HCT116 (cell line): ENCODE measurements at regions not wholly inside any gene's neighbourhood (a gene's known extent, or its start where the extent isn't known, plus 50 kb on each side); places are given as distances from the start of the nearest gene placed in this dataset.

Source experiments
- ATAC-seq: fragments of 200-7000 bp; cut with Tn5 transposase; 2 replicates; pipeline ENCODE4 v1.9.1; 2020; ENCODE audit warnings: mild to moderate bottlenecking, moderate library complexity
- BruUV-seq: library from RNA; stranded (reverse); fragments of 400-500 nt; replicated peaks from 2 replicates; lab custom pipeline; 2021; lab: Mats Ljungman, UMichigan
- CTCF ChIA-PET: fragments of 300-600 bp; sonication (Branson Sonifier 250); formaldehyde crosslinking; loops from one replicate; lab custom pipeline; 2021; ENCODE audit warnings: antibody characterized with exemption; lab: Charles Lee
- POLR2A ChIA-PET: fragments of 300-600, 350-600 bp; sonication (Branson Sonifier 250); formaldehyde crosslinking; loops from one replicate; lab custom pipeline; 2021; ENCODE audit warnings: antibody characterized with exemption; lab: Charles Lee
- RAD21 ChIA-PET, 2 experiments: fragments of 300-600 bp; sonication (Branson Sonifier 250); formaldehyde crosslinking; loops; one replicate each; lab custom pipeline; 2023; ENCODE audit warnings: low total read pairs in 2 of 2; ENCODE audit not compliant: uncharacterized antibody in 2 of 2, unreplicated experiment in 2 of 2, low non-redundant PET in 1 of 2; lab: Charles Lee
- DNase-seq: peaks from one replicate; pipeline ENCODE4 v3.0.0-alpha.2; 2010; ENCODE audit warnings: low read depth, low spot score
- H2AFZ ChIP-seq: fragments of 200-600 bp; shearing (Covaris generic), sonication (generic); 2 replicates; pipeline ENCODE4 v1.6.1; 2017; ENCODE audit warnings: low read depth, mixed run types, mixed read lengths, antibody characterized with exemption, low read length; ENCODE audit not compliant: poor library complexity, severe bottlenecking
- H3K27ac ChIP-seq: 2 replicates; pipeline ENCODE4 v1.5.1; 2012; ENCODE audit warnings: low read depth, low read length
- H3K27me3 ChIP-seq: fragments of 200-600 bp; sonication (generic); 2 replicates; pipeline ENCODE4 v1.6.1; 2016; ENCODE audit warnings: mixed run types, low read length, mixed read lengths; ENCODE audit not compliant: insufficient read depth
- H3K36me3 ChIP-seq, 2 experiments: fragments of 200-500 bp in 1 of 2; fragments of 200-600 bp in 1 of 2; sonication (Bioruptor generic) in 1 of 2; sonication (generic) in 1 of 2; 2 replicates each; pipeline versions ENCODE4 v1.5.1 to v1.6.1; 2014 to 2016; ENCODE audit warnings: low read length in 2 of 2, inconsistent platforms in 1 of 2, mixed read lengths in 1 of 2, mixed run types in 1 of 2; ENCODE audit not compliant: insufficient read depth in 2 of 2, control insufficient read depth in 1 of 2
- H3K4me1 ChIP-seq, 2 experiments: fragments of 200-600 bp in 1 of 2; sonication (generic) in 1 of 2; 2 replicates each; pipeline versions ENCODE4 v1.5.1 to v1.6.1; 2012 to 2017; ENCODE audit warnings: low read length in 2 of 2, inconsistent platforms in 1 of 2, mild to moderate bottlenecking in 1 of 2, mixed read lengths in 1 of 2, mixed run types in 1 of 2, moderate library complexity in 1 of 2; ENCODE audit not compliant: insufficient read depth in 2 of 2, control insufficient read depth in 1 of 2
- H3K4me2 ChIP-seq: fragments of 200-600 bp; sonication (generic); 2 replicates; pipeline ENCODE4 v1.6.1; 2017; ENCODE audit warnings: mixed run types, low read length, mixed read lengths
- H3K4me3 ChIP-seq, 2 experiments: fragments of 200-600 bp in 1 of 2; sonication (generic) in 1 of 2; replicated peaks in 1 of 2; 2 replicates each; pipeline ENCODE4 v1.5.1; 2011 to 2016; ENCODE audit warnings: low read length in 2 of 2, control low read depth in 1 of 2, low read depth in 1 of 2, mild to moderate bottlenecking in 1 of 2, mixed read lengths in 1 of 2, mixed run types in 1 of 2
- H3K79me2 ChIP-seq: fragments of 200-600 bp; sonication (generic); 2 replicates; pipeline ENCODE4 v1.6.1; 2017; ENCODE audit warnings: mild to moderate bottlenecking, mixed run types, low read length, moderate library complexity, mixed read lengths; ENCODE audit not compliant: insufficient read depth
- H3K9ac ChIP-seq: fragments of 200-600 bp; sonication (generic); 2 replicates; pipeline ENCODE4 v1.6.1; 2016; ENCODE audit warnings: low read length, mixed read lengths
- H3K9me2 ChIP-seq: fragments of 200-600 bp; sonication (generic), shearing (Covaris generic); 2 replicates; pipeline ENCODE4 v1.6.1; 2017; ENCODE audit warnings: mixed run types, mild to moderate bottlenecking, moderate library complexity; ENCODE audit not compliant: insufficient read depth
- H3K9me3 ChIP-seq, 2 experiments: fragments of 200-500 bp in 1 of 2; fragments of 200-600 bp in 1 of 2; sonication (Bioruptor generic) in 1 of 2; sonication (generic) in 1 of 2; 2 replicates each; pipeline ENCODE4 v1.6.1; 2014 to 2017; ENCODE audit warnings: low read length in 2 of 2, mixed read lengths in 2 of 2, inconsistent platforms in 1 of 2, low read depth in 1 of 2, mild to moderate bottlenecking in 1 of 2, mixed run types in 1 of 2, moderate library complexity in 1 of 2; ENCODE audit not compliant: control insufficient read depth in 1 of 2, insufficient read depth in 1 of 2
- H4K20me1 ChIP-seq: fragments of 200-600 bp; sonication (generic), shearing (Covaris generic); 2 replicates; pipeline ENCODE4 v1.6.1; 2017; ENCODE audit warnings: mixed run types, mild to moderate bottlenecking, moderate library complexity; ENCODE audit not compliant: insufficient read depth
- CBX3 ChIP-seq: IDR thresholded peaks from 2 replicates; pipeline ENCODE4 v1.6.1; 2012; ENCODE audit warnings: low read depth
- CEBPB ChIP-seq: IDR thresholded peaks from 2 replicates; pipeline ENCODE4 v1.6.1; 2012; ENCODE audit warnings: low read depth
- EGR1 ChIP-seq: IDR thresholded peaks from 2 replicates; pipeline ENCODE4 v1.6.1; 2012; ENCODE audit warnings: low read depth
- ELF1 ChIP-seq: IDR thresholded peaks from 2 replicates; pipeline ENCODE4 v1.6.1; 2012; ENCODE audit warnings: low read depth, borderline replicate concordance
- EZH2 ChIP-seq: fragments of 200-600 bp; sonication (generic); IDR thresholded peaks from 2 replicates; pipeline ENCODE4 v1.6.1; 2017; ENCODE audit warnings: antibody characterized with exemption, mixed run types
- EZH2phosphoT487 ChIP-seq: fragments of 200-600 bp; IDR thresholded peaks from 2 replicates; pipeline ENCODE4 v1.6.1; 2018; ENCODE audit warnings: antibody characterized with exemption, borderline replicate concordance
- FOSL1 ChIP-seq: IDR thresholded peaks from 2 replicates; pipeline ENCODE4 v1.6.1; 2012; ENCODE audit warnings: low read depth
- JUND ChIP-seq: IDR thresholded peaks from 2 replicates; pipeline ENCODE4 v1.6.1; 2012
- POLR2A ChIP-seq: IDR thresholded peaks from 2 replicates; pipeline ENCODE4 v1.7.0; 2011; ENCODE audit warnings: borderline replicate concordance; ENCODE audit not compliant: insufficient read depth, insufficient read length; ENCODE audit errors: extremely low read depth
- POLR2AphosphoS5 ChIP-seq: IDR thresholded peaks from 2 replicates; pipeline ENCODE4 v1.6.1; 2011; ENCODE audit warnings: mild to moderate bottlenecking, low read depth, low read length, moderate library complexity
- SP1 ChIP-seq: IDR thresholded peaks from 2 replicates; pipeline ENCODE4 v1.6.1; 2012; ENCODE audit warnings: low read depth
- SRF ChIP-seq: IDR thresholded peaks from 2 replicates; pipeline ENCODE4 v1.6.1; 2012; ENCODE audit warnings: low read depth
- TCF7L2 ChIP-seq: IDR thresholded peaks from 2 replicates; pipeline ENCODE4 v1.7.0; 2011; ENCODE audit warnings: borderline replicate concordance, inconsistent platforms; ENCODE audit not compliant: insufficient read depth, insufficient read length; ENCODE audit errors: extremely low read depth
- YY1 ChIP-seq: IDR thresholded peaks from 2 replicates; pipeline ENCODE4 v1.6.1; 2011; ENCODE audit warnings: low read length, low read depth, moderate library complexity, mild to moderate bottlenecking; ENCODE audit not compliant: insufficient replicate concordance; ENCODE audit errors: extremely low read depth
- ZFX ChIP-seq: fragments of 450-650 bp; IDR thresholded peaks from 2 replicates; pipeline ENCODE4 v1.6.1; 2017
- intact Hi-C: fragments of 100-400 bp; cut with micrococcal nuclease; formaldehyde crosslinking; loops from 2 replicates; pipeline ENCODE4 v1.10.0; 2022
- TF ChIP-seq, protein P1 (sequence below), 3 experiments: fragments of 200-600 bp in 1 of 3; sonication (generic) in 1 of 3; IDR thresholded peaks in 2 of 3; conservative IDR thresholded peaks in 1 of 3; 2 replicates each; pipeline ENCODE4 v1.5.1; 2012 to 2017; ENCODE audit warnings: low read depth in 2 of 3, low read length in 2 of 3, antibody characterized with exemption in 1 of 3, borderline replicate concordance in 1 of 3, control low read depth in 1 of 3, mild to moderate bottlenecking in 1 of 3, mixed read lengths in 1 of 3, mixed run types in 1 of 3, moderate library complexity in 1 of 3; ENCODE audit not compliant: insufficient read depth in 1 of 3
- TF ChIP-seq, protein P2 (sequence below): IDR thresholded peaks from 2 replicates; pipeline ENCODE4 v1.6.1; 2011; ENCODE audit warnings: mild to moderate bottlenecking, low read length, moderate library complexity; ENCODE audit not compliant: insufficient replicate concordance; ENCODE audit errors: extremely low read depth
- TF ChIP-seq, protein P3 (sequence below): IDR thresholded peaks from 2 replicates; pipeline ENCODE4 v1.6.1; 2012
- TF ChIP-seq, protein P4 (sequence below): IDR thresholded peaks from 2 replicates; pipeline ENCODE4 v1.6.1; 2012

DNA sequence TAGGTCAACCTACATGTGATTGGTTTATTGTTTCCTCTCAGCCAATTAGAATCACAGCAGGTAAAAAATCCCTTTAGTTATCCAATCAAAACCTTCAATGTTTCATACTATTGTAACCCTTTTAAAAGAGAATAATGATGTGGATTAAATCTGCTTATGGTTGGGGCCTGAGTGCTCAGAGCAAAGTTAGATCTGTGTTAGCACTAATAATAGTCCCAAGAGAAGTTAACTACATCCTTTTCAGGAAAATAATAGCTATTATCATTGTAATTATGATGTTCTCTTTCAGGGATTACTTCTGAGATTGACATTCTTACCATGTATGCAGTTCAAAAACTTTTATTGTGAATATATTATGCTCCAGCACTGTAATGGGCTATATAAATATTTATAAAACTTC is 262.6 kb upstream of the ARX start (continued):
- TF ChIP-seq, protein P1, sequence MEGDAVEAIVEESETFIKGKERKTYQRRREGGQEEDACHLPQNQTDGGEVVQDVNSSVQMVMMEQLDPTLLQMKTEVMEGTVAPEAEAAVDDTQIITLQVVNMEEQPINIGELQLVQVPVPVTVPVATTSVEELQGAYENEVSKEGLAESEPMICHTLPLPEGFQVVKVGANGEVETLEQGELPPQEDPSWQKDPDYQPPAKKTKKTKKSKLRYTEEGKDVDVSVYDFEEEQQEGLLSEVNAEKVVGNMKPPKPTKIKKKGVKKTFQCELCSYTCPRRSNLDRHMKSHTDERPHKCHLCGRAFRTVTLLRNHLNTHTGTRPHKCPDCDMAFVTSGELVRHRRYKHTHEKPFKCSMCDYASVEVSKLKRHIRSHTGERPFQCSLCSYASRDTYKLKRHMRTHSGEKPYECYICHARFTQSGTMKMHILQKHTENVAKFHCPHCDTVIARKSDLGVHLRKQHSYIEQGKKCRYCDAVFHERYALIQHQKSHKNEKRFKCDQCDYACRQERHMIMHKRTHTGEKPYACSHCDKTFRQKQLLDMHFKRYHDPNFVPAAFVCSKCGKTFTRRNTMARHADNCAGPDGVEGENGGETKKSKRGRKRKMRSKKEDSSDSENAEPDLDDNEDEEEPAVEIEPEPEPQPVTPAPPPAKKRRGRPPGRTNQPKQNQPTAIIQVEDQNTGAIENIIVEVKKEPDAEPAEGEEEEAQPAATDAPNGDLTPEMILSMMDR (IDR thresholded peaks at IDR 0.05 in 2 of 3, conservative IDR thresholded peaks at IDR 0.05 in 1 of 3; ENCODE audit: borderline replicate concordance in 1 of 3, insufficient read depth in 1 of 3, low read depth in 2 of 3, low read length in 2 of 3) = no peak
- no peak for TF ChIP-seq ELF1
- no peak for TF ChIP-seq FOSL1
- no peak for TF ChIP-seq POLR2A
- TF ChIP-seq CEBPB = no peak
- no peak for TF ChIP-seq SRF
- TF ChIP-seq CBX3 = no peak
- TF ChIP-seq JUND = no peak
- TF ChIP-seq TCF7L2 = no peak
- TF ChIP-seq, protein P2, sequence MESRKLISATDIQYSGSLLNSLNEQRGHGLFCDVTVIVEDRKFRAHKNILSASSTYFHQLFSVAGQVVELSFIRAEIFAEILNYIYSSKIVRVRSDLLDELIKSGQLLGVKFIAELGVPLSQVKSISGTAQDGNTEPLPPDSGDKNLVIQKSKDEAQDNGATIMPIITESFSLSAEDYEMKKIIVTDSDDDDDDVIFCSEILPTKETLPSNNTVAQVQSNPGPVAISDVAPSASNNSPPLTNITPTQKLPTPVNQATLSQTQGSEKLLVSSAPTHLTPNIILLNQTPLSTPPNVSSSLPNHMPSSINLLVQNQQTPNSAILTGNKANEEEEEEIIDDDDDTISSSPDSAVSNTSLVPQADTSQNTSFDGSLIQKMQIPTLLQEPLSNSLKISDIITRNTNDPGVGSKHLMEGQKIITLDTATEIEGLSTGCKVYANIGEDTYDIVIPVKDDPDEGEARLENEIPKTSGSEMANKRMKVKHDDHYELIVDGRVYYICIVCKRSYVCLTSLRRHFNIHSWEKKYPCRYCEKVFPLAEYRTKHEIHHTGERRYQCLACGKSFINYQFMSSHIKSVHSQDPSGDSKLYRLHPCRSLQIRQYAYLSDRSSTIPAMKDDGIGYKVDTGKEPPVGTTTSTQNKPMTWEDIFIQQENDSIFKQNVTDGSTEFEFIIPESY = no peak

DNA sequence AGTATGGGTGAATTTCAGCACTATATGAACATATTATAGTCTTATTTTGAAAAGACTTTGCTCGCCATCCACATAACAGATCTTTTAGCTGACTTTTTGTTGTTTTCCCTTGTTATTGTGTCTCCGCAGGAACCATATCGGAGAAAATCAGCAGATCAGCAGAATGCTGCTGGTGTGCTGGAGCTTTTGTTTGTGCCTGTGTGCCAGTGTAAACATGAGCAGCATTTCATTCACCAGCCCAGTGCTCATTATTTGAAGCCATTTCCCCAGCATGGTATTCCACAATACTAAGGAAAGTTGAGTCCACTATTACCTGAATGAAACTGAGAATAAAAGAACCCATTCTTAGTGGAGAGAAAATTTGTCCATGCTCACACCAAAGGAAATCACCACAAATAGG is 261.8 kb upstream of the ARX start:
- Histone ChIP-seq H3K9ac (no peak overlapping the region), H3K27me3 (0 out of 2 replicates have a peak, but pooled peaks cover 2% of the 10 kb centered on the region), H3K4me1 (no peaks in the 10 kb centered on the region), H3K4me2 (no peak overlapping the region), H3K9me2 (no peaks in the 10 kb centered on the region), H4K20me1 (no peaks in the 10 kb centered on the region), H3K27ac (no peak overlapping the region), H2AFZ (no peak overlapping the region), H3K9me3 (no peaks in the 10 kb centered on the region), H3K79me2 (no peaks in the 10 kb centered on the region), H3K4me3 (no peak overlapping the region), H3K36me3 (no peaks in the 10 kb centered on the region)
- BruUV-seq = no TSS peak
- RAD21 ChIA-PET = no interaction called here
- POLR2A ChIA-PET = no interaction called here
- ATAC-seq = no peak
- intact Hi-C loops = no loop called here
- CTCF ChIA-PET = no interaction called here
- no peak for DNase-seq
- TF ChIP-seq TCF7L2 (no peak), SP1 (no peak), CBX3 (no peak), POLR2AphosphoS5 (no peak), EGR1 (no peak), CEBPB (no peak), EZH2phosphoT487 (no peak), JUND (no peak), YY1 (no peak), POLR2A (no peak), FOSL1 (no peak), EZH2 (no peak), SRF (no peak), ZFX (no peak), ELF1 (no peak)
- TF ChIP-seq, protein P2 = no peak
- TF ChIP-seq, protein P3, sequence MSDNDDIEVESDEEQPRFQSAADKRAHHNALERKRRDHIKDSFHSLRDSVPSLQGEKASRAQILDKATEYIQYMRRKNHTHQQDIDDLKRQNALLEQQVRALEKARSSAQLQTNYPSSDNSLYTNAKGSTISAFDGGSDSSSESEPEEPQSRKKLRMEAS = no peak
- TF ChIP-seq, protein P4, sequence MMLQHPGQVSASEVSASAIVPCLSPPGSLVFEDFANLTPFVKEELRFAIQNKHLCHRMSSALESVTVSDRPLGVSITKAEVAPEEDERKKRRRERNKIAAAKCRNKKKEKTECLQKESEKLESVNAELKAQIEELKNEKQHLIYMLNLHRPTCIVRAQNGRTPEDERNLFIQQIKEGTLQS = no peak
